Astrocyte (in vitro differentiated cells and primary cell): ENCODE measurements at regions not wholly inside any gene's neighbourhood (a gene's known extent, or its start where the extent isn't known, plus 50 kb on each side); places are given as distances from the start of the nearest gene placed in this dataset.
"Not testable (repeated sequence)": the region's sequence is repeated elsewhere in the genome, so short reads cannot be mapped to it uniquely, and the experiment has no call there.

Source experiments
- EZH2 ChIP-seq: IDR thresholded peaks from 2 replicates; pipeline ENCODE4 v1.6.1; 2012; ENCODE audit warnings: mild to moderate bottlenecking, low read length, inconsistent platforms; ENCODE audit not compliant: insufficient read depth
- TF ChIP-seq, protein P1 (sequence below): IDR thresholded peaks from 2 replicates; pipeline ENCODE4 v1.5.1; 2011; ENCODE audit warnings: low read depth, mild to moderate bottlenecking, inconsistent platforms, low read length, moderate library complexity; ENCODE audit not compliant: insufficient read depth

- not testable (repeated sequence) for TF ChIP-seq EZH2
- TF ChIP-seq, protein P1, sequence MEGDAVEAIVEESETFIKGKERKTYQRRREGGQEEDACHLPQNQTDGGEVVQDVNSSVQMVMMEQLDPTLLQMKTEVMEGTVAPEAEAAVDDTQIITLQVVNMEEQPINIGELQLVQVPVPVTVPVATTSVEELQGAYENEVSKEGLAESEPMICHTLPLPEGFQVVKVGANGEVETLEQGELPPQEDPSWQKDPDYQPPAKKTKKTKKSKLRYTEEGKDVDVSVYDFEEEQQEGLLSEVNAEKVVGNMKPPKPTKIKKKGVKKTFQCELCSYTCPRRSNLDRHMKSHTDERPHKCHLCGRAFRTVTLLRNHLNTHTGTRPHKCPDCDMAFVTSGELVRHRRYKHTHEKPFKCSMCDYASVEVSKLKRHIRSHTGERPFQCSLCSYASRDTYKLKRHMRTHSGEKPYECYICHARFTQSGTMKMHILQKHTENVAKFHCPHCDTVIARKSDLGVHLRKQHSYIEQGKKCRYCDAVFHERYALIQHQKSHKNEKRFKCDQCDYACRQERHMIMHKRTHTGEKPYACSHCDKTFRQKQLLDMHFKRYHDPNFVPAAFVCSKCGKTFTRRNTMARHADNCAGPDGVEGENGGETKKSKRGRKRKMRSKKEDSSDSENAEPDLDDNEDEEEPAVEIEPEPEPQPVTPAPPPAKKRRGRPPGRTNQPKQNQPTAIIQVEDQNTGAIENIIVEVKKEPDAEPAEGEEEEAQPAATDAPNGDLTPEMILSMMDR: not testable (repeated sequence)
Observed at GRCh38 chr17:30625380-30625779, 148.2 kb downstream of the GOSR1 start.
